ENCODE measurements at regions not wholly inside any gene's neighbourhood (a gene's known extent, or its start where the extent isn't known, plus 50 kb on each side); places are given as distances from the start of the nearest gene placed in this dataset.

DNA sequence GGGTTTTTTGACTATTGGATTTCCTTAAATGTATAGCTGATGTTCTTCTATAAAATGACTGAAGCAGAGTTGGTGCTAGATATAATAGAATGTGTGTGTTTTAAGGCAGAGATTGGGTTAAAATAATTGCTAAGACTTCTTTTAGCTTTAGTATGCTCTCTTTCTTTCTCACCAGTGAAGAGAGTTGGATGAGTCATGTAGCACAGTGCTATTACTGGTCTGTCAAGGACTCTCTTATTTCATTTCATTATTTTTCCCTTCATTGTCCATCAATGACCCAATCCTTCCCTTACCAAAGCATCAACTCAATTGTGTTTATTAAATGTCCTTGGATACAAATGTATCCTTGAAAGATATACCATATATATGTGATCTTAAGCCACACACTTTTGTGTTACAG is 268.9 kb downstream of the IRS2 start:
- TF ChIP-seq CTCF (IDR thresholded peaks at IDR 0.05; ENCODE audit: insufficient read depth, low read depth, low read length, missing control alignments): no peak
- no peak overlapping the region for H3K4me3 ChIP-seq (ENCODE audit: low read depth, low read length)
- DNase-seq (ENCODE audit: low read depth): no peak

DNA sequence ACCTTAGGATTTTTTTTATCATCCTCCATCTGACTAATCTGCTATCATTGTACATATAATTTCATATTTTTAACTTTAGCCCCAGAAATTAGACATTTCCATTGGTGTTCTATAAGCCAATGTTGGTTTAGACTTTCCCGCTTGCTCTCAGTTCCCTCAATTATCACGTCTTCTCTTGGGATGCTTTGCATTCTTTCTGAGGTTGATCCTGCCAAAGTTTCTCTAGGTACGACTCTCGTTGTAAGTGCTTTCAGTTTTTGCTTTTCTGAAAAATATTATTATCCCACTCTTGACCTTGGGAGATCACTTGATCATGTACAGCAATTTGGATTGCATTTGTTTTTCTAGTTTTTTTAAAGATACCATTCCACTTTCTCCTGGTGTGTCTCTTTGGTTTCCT is 270.2 kb downstream of the IRS2 start:
- no peak for DNase-seq (ENCODE audit: low read depth)
- no peak overlapping the region for H3K4me3 ChIP-seq (ENCODE audit: low read depth, low read length)
- TF ChIP-seq CTCF (IDR thresholded peaks at IDR 0.05; ENCODE audit: insufficient read depth, low read depth, low read length, missing control alignments): no peak

GRCh38 chr13:109510013-109510412 is 276.4 kb downstream of the IRS2 start:
- no peak for DNase-seq (ENCODE audit: low read depth)
- TF ChIP-seq CTCF (IDR thresholded peaks at IDR 0.05; ENCODE audit: insufficient read depth, low read depth, low read length, missing control alignments): no peak
- H3K4me3 ChIP-seq (ENCODE audit: low read depth, low read length): no peak overlapping the region

- no peak for DNase-seq (ENCODE audit: low read depth)
- H3K4me3 ChIP-seq (ENCODE audit: low read depth, low read length): no peak overlapping the region
- no peak for TF ChIP-seq CTCF (IDR thresholded peaks at IDR 0.05; ENCODE audit: insufficient read depth, low read depth, low read length, missing control alignments)
Measured at GRCh38 chr13:109509154-109509900, 277.1 kb downstream of the IRS2 start.

DNA sequence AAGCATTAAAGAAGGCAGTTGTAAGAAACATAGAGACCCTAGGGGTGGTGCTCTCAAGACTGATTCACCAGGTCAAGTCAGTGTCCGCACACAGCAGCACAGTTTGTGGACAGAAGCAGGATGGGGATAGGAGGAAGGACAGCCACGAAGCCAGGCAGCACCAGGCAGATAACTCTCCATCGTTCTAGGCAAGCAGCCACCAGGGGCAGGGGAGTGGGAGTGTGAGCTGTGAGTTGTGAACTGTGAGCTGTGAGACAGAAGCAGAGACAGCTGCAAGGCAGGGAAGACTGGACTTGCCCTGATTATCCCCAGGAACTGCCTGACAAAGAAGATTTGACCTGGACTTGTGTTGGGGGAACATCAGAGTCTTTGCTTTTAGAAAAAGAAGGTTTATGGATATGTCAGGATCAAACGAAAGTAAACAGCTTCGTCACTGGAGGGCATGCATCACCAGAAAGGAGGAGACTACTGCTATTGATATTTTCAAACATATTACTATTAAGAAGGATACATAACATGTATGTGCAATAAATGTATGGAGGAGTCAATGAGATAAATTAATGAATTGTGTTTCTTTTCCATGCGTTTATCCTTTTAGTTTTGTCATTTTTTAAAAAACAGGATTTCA is 286.1 kb downstream of the IRS2 start:
- no peak for DNase-seq (ENCODE audit: low read depth)
- no peak for TF ChIP-seq CTCF (IDR thresholded peaks at IDR 0.05; ENCODE audit: insufficient read depth, low read depth, low read length, missing control alignments)
- no peak overlapping the region for H3K4me3 ChIP-seq (ENCODE audit: low read depth, low read length)

GRCh38 chr13:109497917-109498316 is 288.5 kb downstream of the IRS2 start:
- no peak for TF ChIP-seq CTCF (IDR thresholded peaks at IDR 0.05; ENCODE audit: insufficient read depth, low read depth, low read length, missing control alignments)
- no peak for DNase-seq (ENCODE audit: low read depth)
- H3K4me3 ChIP-seq (ENCODE audit: low read depth, low read length): no peak overlapping the region

Data from GM12865 (cell line).